ENCODE measurements at regions not wholly inside any gene's neighbourhood (a gene's known extent, or its start where the extent isn't known, plus 50 kb on each side); places are given as distances from the start of the nearest gene placed in this dataset.
"Not testable (repeated sequence)": the region's sequence is repeated elsewhere in the genome, so short reads cannot be mapped to it uniquely, and the experiment has no call there.

- not testable (repeated sequence) for DNase-seq
Measured at GRCh38 chr13:18322821-18323220, 858.8 kb downstream of the TUBA3C start.

DNA sequence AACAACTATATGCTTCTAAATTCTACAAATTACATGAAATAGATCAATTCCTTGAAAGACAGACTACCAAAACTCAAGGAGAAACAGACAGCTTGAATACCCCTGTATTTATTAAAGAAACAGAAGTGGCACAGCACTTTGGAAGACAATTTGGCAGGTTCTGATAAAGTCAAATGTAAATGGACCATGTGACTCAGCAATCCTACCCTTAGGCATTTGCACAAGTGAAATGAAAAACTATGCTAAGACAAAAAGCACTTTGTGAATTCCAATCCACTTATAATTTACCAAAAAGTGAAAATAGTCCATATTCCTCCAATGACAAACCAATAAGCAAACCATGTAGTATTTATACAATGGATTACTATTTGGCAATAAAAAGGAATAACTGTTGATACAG, 862.0 kb downstream of the TUBA3C start:
- not testable (repeated sequence) for DNase-seq

- DNase-seq = peak; percentile 7
Measured at GRCh38 chr13:18303240-18303813, 878.3 kb downstream of the TUBA3C start.

DNA sequence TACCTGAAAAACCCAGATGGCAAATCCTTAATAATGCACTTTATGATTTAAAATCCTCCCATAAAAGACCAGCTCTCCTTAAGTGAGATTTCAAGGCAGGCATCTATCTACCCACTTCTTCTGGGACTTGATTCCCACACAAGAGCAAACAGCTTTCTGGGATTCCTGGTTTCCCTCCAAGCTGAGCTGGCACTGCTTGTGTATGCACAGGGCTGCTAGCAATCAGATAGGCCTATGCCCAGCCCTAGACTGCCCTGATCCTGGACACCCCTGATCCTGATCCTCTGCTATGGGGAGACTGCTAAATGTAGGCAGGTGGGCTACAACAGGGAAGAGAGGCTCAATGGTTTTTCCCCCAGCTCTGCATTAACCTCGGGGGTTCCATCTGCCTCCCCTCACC, 880.7 kb downstream of the TUBA3C start:
- not testable (repeated sequence) for DNase-seq

DNA sequence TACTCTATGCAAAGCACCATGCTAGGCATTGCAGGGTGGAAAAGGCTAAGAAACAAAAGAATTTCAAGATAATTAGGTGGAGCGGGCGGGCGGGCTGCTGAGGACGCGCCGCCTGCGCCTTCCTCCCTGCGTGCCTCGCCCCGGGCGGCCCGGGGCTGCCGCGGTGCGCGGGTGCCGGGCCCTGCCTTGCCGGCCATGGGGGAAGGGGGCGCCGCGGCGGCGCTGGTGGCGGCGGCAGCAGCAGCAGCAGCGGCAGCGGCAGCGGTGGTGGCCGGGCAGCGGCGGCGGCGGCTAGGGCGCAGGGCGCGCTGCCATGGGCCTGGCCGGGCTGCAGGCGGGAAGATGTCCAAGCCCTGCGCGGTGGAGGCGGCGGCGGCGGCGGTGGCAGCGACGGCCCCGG, 884.3 kb downstream of the TUBA3C start:
- not testable (repeated sequence) for DNase-seq

DNA sequence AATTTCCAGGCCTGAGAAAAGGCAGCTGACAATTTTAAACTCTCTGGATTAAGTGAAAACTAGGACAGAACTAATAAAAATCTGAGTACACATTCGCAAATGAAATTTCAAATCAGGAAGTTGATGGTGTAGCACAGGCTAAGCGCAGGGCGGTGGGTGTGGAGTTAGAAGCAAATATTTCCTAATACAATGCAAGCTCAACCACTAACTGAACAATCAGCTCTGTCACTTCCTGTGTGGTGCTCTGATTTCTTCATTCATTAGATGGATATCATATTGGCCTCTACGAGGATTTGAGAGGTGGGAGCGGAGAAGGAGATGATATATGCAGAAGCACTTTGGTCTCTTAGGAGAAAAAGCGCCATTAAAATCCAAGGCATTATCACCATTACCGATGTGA, 885.0 kb downstream of the TUBA3C start:
- not testable (repeated sequence) for DNase-seq

DNA sequence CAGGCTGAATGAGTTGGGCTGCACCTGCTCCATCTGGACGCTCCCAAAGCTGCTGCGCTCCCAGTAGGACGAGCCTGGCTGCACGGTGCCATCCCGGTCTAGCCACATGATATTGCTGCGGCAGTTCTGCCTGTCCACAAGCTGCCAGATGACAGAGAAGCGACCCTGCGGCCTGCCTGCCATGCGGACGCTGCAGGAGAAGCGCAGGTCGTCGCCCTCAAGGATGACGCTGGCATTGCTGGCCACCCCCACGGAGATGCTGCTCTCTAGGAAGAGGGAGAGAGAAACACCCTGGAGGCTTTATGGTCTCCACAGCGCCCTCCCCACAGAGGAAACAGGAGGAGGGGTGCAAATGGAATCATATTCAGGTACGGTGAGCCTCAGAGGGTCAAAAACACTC, 887.3 kb downstream of the TUBA3C start:
- not testable (repeated sequence) for DNase-seq

- not testable (repeated sequence) for DNase-seq
Measured at GRCh38 chr13:18286848-18287247, 894.8 kb downstream of the TUBA3C start.

DNA sequence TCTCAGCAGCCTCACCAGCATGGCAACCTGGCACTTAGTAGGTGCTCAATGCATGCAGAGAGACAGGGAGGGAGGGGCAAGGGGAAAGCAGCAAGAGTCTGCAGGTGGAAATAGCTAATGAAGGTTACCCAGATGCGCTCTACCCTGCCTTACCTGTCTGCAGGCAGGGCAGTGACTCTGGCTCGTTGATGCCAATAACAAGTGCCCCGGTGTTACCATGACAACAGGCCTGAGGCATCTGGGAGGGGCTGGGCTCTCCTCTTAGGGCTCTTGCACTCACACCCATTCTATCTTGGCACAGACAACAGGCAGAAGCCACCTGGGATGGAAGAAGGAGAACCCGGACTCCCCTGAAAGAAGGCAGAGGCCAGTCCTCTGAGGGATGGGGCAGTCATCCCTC, 896.0 kb downstream of the TUBA3C start:
- not testable (repeated sequence) for DNase-seq

GRCh38 chr13:18284040-18284439, 897.6 kb downstream of the TUBA3C start:
- DNase-seq = not testable (repeated sequence)

DNA sequence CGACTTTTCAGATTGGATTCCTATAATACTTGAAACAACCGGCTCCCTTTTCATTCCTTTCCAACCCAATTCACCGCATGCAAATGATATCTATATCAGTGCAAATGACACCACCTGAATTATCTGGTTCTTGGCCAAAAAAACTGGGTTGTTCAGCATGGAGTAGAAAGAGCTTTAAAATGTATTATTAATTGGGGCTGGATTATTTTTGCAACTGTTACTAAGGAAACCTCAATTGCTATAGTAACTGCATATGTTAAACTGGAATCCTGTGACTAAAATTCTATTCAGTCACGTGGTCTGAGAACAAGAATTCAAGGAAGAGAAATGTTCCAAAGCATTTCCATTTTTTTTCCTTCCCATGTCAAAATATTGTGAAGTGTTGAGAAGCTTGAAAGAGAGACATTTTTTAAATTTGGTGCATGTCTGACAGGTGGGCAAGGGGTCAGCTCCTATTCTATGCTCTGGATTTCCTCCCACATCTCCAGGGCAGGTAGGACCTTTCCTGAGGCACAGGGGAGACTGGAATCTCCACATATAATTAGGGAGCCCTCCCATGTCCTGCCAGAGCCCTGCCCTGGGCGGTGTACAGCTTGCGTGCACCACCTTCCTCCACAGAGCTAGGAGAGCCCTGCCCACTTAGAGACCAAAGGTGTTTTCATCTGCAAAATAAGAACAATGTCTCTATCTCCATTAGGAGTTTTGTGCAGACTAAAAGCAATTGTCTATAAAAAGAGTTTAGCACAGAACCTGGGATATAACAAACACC, 899.6 kb downstream of the TUBA3C start:
- not testable (repeated sequence) for DNase-seq

DNA sequence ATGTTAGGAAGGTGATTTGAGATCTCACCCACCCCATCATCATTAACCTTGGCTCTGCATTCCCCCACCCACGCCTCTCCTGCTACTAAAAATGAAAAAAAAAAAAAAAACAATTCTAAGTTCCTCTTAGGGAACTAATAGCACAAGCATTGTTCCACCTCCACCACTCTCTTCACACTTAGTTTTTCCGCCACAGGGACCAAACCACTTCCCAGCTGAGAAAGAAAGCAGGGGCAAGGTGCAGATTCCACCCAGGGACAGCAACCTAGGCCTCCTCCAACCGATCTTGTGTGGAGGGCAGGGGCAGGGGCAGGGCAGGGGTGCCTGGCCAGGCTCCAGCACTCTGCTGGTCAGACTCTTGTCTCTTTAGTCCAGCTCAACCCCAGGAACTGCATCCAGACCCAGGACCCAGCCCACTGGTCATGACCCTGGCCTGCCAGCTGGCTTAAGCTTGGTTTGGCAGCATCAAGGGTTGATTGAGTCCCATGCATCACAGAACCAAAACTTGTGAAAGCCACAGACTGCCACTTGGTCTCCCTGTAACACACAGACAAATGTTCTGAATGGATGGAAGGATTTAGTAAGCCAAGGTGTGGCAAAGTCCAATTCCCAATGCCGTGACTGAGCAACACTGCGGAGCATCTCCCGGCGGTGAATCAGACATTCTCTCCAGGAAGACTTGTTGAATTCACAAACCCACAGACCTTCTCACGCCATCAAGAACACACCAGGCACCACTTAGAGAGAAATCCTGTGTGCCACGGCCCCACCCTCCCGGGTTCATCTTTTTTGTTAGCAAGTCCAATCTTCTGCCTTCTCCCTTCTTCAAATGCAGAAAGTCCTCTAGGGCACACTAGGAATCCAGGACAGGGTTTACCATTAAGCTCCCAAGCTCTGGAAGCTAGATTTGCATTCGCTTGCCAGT, 900.5 kb downstream of the TUBA3C start:
- DNase-seq = not testable (repeated sequence)

DNA sequence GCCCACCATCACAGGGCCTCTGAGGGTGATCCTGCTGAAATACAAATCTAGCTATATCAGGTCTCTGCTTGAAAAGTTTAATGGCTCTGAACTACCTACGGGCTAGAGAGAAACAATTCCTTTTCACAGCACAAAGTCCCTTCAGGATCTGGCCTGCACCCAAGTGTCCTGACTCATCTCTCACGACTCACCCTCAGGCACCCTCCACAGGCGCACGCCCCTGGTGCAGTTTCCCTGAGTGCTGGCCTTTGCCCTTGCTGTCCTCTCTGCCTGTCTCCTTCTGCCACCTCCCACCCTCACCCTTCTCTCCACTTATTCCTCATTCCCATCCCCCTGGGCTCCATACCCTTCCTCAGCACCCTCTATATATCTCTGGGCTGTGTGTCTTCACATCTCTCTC, 901.7 kb downstream of the TUBA3C start:
- DNase-seq = not testable (repeated sequence)

- not testable (repeated sequence) for DNase-seq
Measured at GRCh38 chr13:18277372-18277771, 904.3 kb downstream of the TUBA3C start.

GRCh38 chr13:18276280-18276679, 905.3 kb downstream of the TUBA3C start:
- DNase-seq = not testable (repeated sequence)

GRCh38 chr13:18273785-18274514, 907.7 kb downstream of the TUBA3C start:
- DNase-seq = not testable (repeated sequence)

DNA sequence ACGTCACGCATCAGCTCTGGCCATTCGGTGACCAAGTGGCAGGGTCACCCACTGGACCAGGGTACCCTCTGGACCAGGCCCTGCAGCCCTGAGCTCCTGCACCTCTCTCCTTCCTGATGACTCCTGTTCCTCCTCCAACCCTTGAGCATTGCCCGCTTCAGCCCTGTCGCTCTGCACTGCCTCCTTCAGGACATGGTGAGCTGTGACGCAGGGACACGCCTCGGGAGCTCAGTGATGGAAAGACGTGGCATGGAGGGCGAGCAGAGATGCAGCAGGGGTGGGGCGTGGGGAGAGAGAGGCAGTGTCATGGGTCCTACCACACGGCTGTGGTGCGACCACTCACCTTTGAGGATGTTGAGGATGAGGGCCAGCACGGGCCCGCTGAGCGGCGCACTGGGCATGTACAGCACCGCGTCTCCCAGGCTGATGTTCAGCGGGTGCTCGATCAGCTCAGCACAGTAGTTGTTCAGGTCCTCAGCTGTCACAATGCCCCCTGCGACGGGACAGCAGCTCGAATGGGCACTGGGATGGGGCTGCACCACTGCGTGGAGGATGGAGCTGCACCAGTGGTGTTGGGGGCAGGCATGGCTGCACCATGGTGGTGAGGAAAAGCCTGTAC, 922.7 kb downstream of the TUBA3C start:
- DNase-seq = not testable (repeated sequence)

- DNase-seq = not testable (repeated sequence)
Measured at GRCh38 chr13:18257686-18258085, 923.9 kb downstream of the TUBA3C start.

DNA sequence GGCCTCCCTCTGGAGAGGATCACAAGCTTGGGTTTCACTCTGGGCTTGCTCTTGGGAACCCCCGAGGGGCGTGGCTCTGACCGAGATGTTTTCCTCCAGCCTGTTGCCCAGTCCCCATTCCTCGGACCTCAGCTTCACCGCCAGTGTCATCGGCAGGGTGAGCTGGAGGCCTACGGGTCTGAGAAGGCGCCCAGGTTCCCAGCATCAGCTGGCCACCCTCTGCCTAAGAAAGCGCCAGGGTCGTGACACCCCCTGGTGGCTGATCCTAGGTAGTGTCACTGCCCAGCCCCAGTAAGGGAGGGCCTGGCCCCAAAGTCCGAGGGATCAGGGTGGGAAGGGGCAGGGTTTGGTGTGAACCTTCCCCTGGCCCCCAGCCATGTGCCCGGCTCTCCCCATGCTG, 928.8 kb downstream of the TUBA3C start:
- peak; percentile 43 for DNase-seq

- DNase-seq = peak; percentile 43
Measured at GRCh38 chr13:18248533-18249240, 932.9 kb downstream of the TUBA3C start.

DNA sequence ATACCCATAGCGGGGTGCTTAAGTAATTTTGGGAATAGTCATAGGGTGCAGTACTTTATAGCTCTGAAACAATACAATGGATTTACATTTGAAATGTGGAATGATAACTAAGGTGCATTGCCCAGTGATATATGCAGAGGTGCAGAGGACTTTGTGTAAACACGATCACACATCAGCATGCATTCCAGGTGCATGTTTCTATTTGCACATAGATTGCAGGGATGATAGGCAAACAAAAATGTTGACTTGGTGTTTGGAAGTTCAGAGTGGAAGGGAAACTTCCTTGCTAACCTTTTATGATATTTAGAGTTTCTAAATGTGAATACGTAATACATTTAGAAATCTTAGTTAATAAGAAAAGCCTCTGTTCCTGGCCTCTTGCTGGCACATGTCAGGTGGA, 941.5 kb downstream of the TUBA3C start:
- DNase-seq = not testable (repeated sequence)
